Activated CD8-positive, alpha-beta T cell treated with anti-CD3 and anti-CD28 coated beads for 36 hours (primary cell): ENCODE measurements at regions not wholly inside any gene's neighbourhood (a gene's known extent, or its start where the extent isn't known, plus 50 kb on each side); places are given as distances from the start of the nearest gene placed in this dataset.

ENCODE experiments used
- ATAC-seq: fragments of 200-7000 bp; cut with Tn5 transposase; one replicate; pipeline ENCODE4 v1.10.0; 2021; ENCODE audit warnings: mild to moderate bottlenecking, moderate library complexity
- CTCF ChIA-PET: fragments of 350-600 bp; sonication (Branson Sonifier 250); formaldehyde crosslinking; loops from one replicate; lab custom pipeline; 2021; ENCODE audit warnings: antibody characterized with exemption; lab: Charles Lee
- POLR2A ChIA-PET: fragments of 350-600 bp; sonication (Branson Sonifier 250); formaldehyde crosslinking; loops from one replicate; lab custom pipeline; 2021; ENCODE audit warnings: antibody characterized with exemption; lab: Charles Lee
- DNase-seq: peaks from one replicate; pipeline ENCODE4 v3.0.0-alpha.2; 2020
- H3K27ac Mint-ChIP-seq: one replicate; pipeline ENCODE4 v1.8.0; 2021; ENCODE audit warnings: mild to moderate bottlenecking, mixed read lengths
- H3K27me3 Mint-ChIP-seq: one replicate; pipeline ENCODE4 v1.8.0; 2021; ENCODE audit warnings: mixed read lengths
- H3K36me3 Mint-ChIP-seq: one replicate; pipeline ENCODE4 v1.8.0; 2021; ENCODE audit warnings: low read depth, mixed read lengths
- H3K4me1 Mint-ChIP-seq: one replicate; pipeline ENCODE4 v1.8.0; 2021; ENCODE audit warnings: low read depth, mixed read lengths
- H3K4me3 Mint-ChIP-seq: one replicate; pipeline ENCODE4 v1.8.0; 2021; ENCODE audit warnings: mild to moderate bottlenecking, moderate library complexity, mixed read lengths
- H3K9me3 Mint-ChIP-seq: one replicate; pipeline ENCODE4 v1.8.0; 2021; ENCODE audit warnings: mixed read lengths
- CTCF ChIP-seq: fragments of 200-600 bp; IDR thresholded peaks from one replicate; pipeline ENCODE4 v1.8.0; 2022; ENCODE audit warnings: antibody characterized with exemption, mild to moderate bottlenecking
- intact Hi-C: fragments of 100-400 bp; cut with micrococcal nuclease; formaldehyde crosslinking; loops from one replicate; pipeline ENCODE4 v1.10.0; 2022

DNA sequence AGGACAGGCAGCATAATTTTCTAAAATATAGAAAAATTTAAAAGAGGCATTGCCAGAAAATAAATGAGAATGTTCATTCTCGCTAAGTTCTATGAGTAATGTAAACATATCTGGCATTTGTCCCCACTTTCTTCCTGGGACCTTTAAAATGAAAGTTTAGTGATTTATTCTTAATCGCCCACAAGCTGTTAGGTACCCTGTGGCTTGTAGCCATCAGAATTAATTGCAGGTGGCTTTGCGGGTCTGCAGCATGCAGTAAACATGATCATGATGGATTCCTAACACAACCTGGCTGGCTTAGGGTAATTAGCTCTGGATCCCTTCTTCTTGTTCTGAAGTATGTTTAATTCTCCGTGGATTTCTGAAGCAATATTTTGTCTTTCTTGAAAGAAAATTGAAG lies 103.5 kb upstream of the FRMD6 start:
- Mint-ChIP-seq H3K36me3 (no peaks in the 10 kb centered on the region), H3K27ac (no peak overlapping the region), H3K4me3 (no peak overlapping the region), H3K4me1 (no peaks in the 10 kb centered on the region), H3K27me3 (peaks cover 6% of the 10 kb centered on the region), H3K9me3 (no peaks in the 10 kb centered on the region)
- intact Hi-C loops = no loop called here
- ATAC-seq (no peak), DNase-seq (no peak)
- ChIA-PET POLR2A (no interaction called here), CTCF (no interaction called here)
- no peak for TF ChIP-seq CTCF

DNA sequence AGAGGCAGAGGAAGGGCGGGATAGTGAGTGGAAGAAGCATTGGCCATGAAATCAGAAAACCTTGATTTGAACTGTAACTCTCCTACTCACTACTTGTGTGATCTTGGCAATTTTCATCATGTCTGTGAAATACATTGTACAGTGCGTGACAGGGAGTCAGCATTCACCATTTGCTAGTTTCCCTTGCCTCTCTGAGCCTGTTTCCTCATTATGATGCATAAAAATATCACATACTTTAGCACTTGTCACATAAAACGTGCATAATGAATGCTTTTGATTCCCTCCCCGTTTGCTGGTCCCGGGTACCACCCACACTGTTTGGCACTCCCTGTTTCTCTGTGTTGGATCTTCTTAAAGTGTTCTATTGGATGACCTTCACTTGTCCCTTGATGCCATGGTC lies 101.1 kb upstream of the FRMD6 start:
- no peak for TF ChIP-seq CTCF
- H3K4me1 Mint-ChIP-seq = no peaks in the 10 kb centered on the region
- no peak for DNase-seq
- H3K27me3 Mint-ChIP-seq = peaks cover 6% of the 10 kb centered on the region
- H3K27ac Mint-ChIP-seq = no peak overlapping the region
- no peak overlapping the region for H3K4me3 Mint-ChIP-seq
- H3K36me3 Mint-ChIP-seq = no peaks in the 10 kb centered on the region
- ChIA-PET POLR2A (no interaction called here), CTCF (no interaction called here)
- H3K9me3 Mint-ChIP-seq = no peaks in the 10 kb centered on the region
- ATAC-seq = no peak
- intact Hi-C loops = no loop called here

DNA sequence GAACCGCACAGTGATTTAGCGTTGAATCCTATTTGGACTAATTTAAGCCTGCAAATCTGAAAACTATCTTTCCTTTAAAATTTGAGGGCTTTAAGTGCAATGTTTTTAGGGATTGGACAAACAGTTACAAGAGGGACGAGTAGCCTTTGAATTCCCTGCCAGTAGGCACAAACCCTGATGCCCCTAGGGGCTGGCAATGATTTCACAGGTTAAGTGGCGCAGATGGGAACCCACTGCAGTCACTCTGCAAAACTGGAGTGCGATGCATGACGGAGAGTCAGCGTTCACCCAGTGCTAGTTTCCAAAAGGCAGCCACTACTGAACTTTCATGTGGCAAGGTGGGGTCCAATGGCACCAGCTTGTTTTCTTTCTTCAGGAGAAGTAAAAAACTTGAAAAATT lies 99.4 kb upstream of the FRMD6 start:
- intact Hi-C loops = no loop called here
- Mint-ChIP-seq H3K27ac (no peak overlapping the region), H3K4me1 (no peaks in the 10 kb centered on the region), H3K36me3 (no peaks in the 10 kb centered on the region), H3K4me3 (no peak overlapping the region), H3K27me3 (peaks cover 8% of the 10 kb centered on the region), H3K9me3 (no peaks in the 10 kb centered on the region)
- CTCF ChIA-PET = interaction anchor here (0.8 kb wide), 2 partner anchors 38 to 121 kb away, joined by 3 read pairs; no protein-coding TSS in a partner anchor
- ATAC-seq (no peak), DNase-seq (no peak)
- no peak for TF ChIP-seq CTCF
- POLR2A ChIA-PET = no interaction called here

DNA sequence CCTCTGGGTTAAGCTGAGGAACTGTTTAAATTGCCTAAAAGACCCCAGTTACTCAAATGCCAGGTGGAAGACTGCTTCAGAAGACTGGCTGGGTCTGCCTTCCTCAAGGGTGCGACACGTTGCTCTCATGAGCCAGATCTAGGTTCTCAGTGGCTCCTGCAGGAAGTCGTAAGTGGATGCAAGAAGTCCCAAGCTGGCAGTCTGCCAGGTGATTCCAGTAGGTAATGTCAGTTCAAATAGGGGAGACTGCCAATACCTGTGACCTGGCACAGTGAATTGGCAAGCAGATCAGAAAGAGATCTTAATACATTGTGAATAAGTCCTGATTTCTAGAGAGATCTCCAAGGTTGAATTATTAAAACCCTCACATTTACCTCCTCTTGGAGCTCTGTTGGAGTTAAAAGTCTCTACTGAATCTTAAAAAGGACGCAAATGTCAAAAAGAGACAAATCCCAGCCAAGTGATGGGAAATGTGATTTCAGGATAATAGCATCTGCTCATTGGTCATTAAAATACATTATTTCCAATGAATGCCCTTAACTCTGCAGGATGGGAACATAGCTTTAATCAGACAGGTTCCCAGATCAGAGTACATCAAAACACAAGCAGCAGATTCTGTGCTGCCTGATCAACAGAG lies 98.8 kb upstream of the FRMD6 start:
- Mint-ChIP-seq H3K27me3 (peaks cover 6% of the 10 kb centered on the region), H3K36me3 (no peaks in the 10 kb centered on the region), H3K27ac (no peak overlapping the region), H3K4me1 (no peaks in the 10 kb centered on the region), H3K9me3 (no peaks in the 10 kb centered on the region), H3K4me3 (no peak overlapping the region)
- TF ChIP-seq CTCF = no peak
- CTCF ChIA-PET = interaction anchor here (0.8 to 1.6 kb wide), 4 partner anchors 11 to 121 kb away, joined by 3 to 7 read pairs (median 4); no protein-coding TSS in a partner anchor
- POLR2A ChIA-PET = no interaction called here
- DNase-seq (no peak), ATAC-seq (no peak)
- intact Hi-C loops = no loop called here

DNA sequence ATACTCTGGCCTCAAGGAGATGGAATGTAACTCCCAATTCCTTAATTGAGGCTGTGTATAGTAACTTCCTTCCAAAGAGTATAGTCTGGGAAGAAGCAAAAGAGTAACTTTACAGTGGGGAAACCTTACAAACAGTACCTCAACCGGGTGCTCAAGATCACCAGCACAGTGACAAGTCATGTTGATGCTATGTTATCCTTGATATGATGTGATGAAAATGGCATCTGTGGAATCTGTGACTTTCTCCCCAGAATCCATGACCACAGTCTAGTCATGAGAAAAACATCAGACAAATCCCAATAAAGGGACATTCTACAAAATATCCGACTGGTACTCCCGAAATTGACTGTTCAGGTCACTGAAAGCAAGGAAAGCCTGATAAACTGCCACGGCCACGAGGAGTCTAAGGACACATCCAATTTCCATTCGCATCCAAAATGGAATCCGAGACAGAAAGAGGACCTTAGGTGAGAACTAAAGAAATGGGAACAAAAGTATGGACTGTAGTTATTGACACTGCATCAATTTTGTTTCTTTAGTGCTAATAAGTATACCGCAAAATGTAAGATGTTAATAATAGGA lies 97.3 kb upstream of the FRMD6 start:
- Mint-ChIP-seq H3K27me3 (peaks cover 4% of the 10 kb centered on the region), H3K36me3 (no peaks in the 10 kb centered on the region), H3K27ac (no peak overlapping the region), H3K4me3 (no peak overlapping the region), H3K9me3 (no peaks in the 10 kb centered on the region), H3K4me1 (no peaks in the 10 kb centered on the region)
- intact Hi-C loops = no loop called here
- DNase-seq (no peak), ATAC-seq (no peak)
- POLR2A ChIA-PET = no interaction called here
- CTCF ChIA-PET = interaction anchor here (1.6 kb wide), 1 partner anchor 24 kb away, joined by 4 read pairs; no protein-coding TSS in a partner anchor
- no peak for TF ChIP-seq CTCF
